ENCODE measurements at regions not wholly inside any gene's neighbourhood (a gene's known extent, or its start where the extent isn't known, plus 50 kb on each side); places are given as distances from the start of the nearest gene placed in this dataset.

GRCh38 chr5:118199801-118200200 lies 788.5 kb downstream of the DTWD2 start:
- TF ChIP-seq, protein P1, sequence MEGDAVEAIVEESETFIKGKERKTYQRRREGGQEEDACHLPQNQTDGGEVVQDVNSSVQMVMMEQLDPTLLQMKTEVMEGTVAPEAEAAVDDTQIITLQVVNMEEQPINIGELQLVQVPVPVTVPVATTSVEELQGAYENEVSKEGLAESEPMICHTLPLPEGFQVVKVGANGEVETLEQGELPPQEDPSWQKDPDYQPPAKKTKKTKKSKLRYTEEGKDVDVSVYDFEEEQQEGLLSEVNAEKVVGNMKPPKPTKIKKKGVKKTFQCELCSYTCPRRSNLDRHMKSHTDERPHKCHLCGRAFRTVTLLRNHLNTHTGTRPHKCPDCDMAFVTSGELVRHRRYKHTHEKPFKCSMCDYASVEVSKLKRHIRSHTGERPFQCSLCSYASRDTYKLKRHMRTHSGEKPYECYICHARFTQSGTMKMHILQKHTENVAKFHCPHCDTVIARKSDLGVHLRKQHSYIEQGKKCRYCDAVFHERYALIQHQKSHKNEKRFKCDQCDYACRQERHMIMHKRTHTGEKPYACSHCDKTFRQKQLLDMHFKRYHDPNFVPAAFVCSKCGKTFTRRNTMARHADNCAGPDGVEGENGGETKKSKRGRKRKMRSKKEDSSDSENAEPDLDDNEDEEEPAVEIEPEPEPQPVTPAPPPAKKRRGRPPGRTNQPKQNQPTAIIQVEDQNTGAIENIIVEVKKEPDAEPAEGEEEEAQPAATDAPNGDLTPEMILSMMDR (conservative IDR thresholded peaks at IDR 0.05; ENCODE audit: low read depth, low read length): no peak
- H3K4me3 ChIP-seq (ENCODE audit: low read depth, low read length): no peak overlapping the region
- no peak for DNase-seq (ENCODE audit: low read depth)

DNA sequence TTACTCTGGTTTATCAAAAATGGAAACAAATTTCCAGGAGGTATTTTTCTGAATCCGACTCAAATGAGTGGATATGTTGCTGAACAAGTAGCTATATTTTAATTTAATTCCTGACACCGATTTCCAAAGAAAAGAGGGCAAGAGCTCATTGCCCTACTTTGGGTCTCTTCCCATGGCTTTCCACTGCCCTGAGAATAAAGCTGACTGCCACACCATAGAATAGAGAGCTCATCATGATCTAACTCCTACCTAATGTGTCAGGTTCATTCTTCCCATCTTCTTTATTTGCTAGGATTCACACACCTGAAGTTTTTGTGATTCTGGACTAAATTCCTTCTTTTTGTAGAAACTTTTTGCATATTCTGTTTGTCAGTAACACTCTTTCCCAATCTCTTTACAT lies 792.1 kb downstream of the DTWD2 start:
- DNase-seq (ENCODE audit: low read depth): no peak
- TF ChIP-seq, protein P1 (conservative IDR thresholded peaks at IDR 0.05; ENCODE audit: low read depth, low read length): no peak

DNA sequence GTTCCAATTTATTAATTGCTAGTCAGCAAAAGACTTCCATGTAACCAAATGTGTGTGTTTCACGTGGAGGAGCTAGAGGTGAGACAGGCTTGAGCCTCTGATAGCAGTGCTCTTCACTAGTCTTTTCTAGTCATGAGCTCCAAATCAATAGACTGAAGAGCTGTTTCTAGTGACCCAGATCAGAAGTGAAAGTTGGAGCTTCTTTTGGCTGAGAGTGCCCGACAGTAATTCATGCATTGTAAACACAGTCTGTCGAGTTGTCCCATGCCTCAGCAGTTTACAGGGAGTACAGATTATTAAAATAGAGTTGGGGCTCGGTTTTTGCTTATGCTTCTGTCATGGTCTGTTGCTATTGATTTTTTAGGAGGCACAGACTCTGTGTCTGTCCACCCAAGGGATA lies 793.1 kb downstream of the DTWD2 start:
- no peak overlapping the region for H3K4me3 ChIP-seq (ENCODE audit: low read depth, low read length)
- TF ChIP-seq, protein P1 (conservative IDR thresholded peaks at IDR 0.05; ENCODE audit: low read depth, low read length): no peak
- peak; percentile 1 for DNase-seq (ENCODE audit: low read depth)

More for the DNA sequence above, 792.1 kb downstream of the DTWD2 start:
- no peak overlapping the region for H3K4me3 ChIP-seq (ENCODE audit: low read depth, low read length)

- no peak overlapping the region for H3K4me3 ChIP-seq (ENCODE audit: low read depth, low read length)
- DNase-seq (ENCODE audit: low read depth): no peak
- TF ChIP-seq, protein P1 (conservative IDR thresholded peaks at IDR 0.05; ENCODE audit: low read depth, low read length): no peak
These were observed 795.0 kb downstream of the DTWD2 start for GRCh38 chr5:118193194-118193905.

DNA sequence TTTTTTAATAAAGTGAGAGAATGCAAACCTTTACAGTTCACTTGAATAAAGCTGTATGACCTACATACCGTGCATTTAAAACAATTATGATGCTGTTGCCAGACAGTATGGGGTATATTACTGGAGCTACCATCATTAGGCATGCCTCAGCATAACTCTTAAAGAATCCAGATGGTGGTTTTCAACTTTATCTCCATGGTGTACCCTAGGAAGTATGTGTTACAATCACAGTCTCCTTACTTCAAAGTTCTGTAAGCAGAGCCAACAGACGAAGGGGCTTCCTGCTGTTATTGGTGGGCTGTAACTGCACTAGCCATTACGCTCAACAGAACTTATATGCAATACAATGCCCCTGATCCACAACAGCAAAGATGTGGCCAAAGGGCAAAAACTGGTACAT lies 803.3 kb downstream of the DTWD2 start:
- DNase-seq (ENCODE audit: low read depth): no peak
- TF ChIP-seq, protein P1 (conservative IDR thresholded peaks at IDR 0.05; ENCODE audit: low read depth, low read length): no peak
- no peak overlapping the region for H3K4me3 ChIP-seq (ENCODE audit: low read depth, low read length)

DNA sequence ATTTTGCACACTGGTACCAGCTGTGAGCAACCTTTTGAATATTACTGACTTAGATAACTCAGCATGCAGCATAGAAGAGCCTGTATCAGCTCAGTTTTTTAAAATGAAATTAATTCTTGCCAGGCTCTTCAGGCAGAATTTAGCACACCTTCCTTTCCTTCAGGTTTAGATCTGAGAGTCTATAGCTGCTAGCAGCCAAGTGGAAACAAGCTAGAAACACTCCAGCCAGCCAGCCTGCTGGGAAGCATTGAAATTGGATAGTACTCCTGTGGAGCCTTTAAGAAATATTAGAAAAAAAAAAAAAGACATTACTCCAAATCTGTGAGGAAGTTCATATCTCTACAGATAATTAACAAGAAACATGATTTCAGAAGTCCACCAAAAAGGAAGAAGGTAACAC lies 812.2 kb downstream of the DTWD2 start:
- TF ChIP-seq, protein P1 (conservative IDR thresholded peaks at IDR 0.05; ENCODE audit: low read depth, low read length): no peak
- no peak for DNase-seq (ENCODE audit: low read depth)
- H3K4me3 ChIP-seq (ENCODE audit: low read depth, low read length): no peak overlapping the region

GRCh38 chr5:118174671-118175070 lies 813.7 kb downstream of the DTWD2 start:
- TF ChIP-seq, protein P1 (conservative IDR thresholded peaks at IDR 0.05; ENCODE audit: low read depth, low read length): no peak
- H3K4me3 ChIP-seq (ENCODE audit: low read depth, low read length): no peak overlapping the region
- no peak for DNase-seq (ENCODE audit: low read depth)
